Cardiac muscle cell (in vitro differentiated cells and primary cell): ENCODE measurements at regions not wholly inside any gene's neighbourhood (a gene's known extent, or its start where the extent isn't known, plus 50 kb on each side); places are given as distances from the start of the nearest gene placed in this dataset.

Source experiments
- DNase-seq, 2 donors: peaks; one replicate each; pipeline versions ENCODE4 v3.0.0 to v3.0.0-alpha.2; 2010 to 2017; ENCODE audit warnings: low read depth in 1 of 2, low spot score in 1 of 2
- H3K27ac ChIP-seq: fragments of 200-600 bp; sonication (generic); 2 replicates; pipeline ENCODE4 v1.5.1; 2016
- H3K27me3 ChIP-seq: fragments of 200-600 bp; sonication (generic); 2 replicates; pipeline ENCODE4 v1.6.0; 2016; ENCODE audit warnings: control low read depth
- H3K36me3 ChIP-seq: fragments of 200-600 bp; sonication (generic); 2 replicates; pipeline ENCODE4 v1.5.1; 2016; ENCODE audit warnings: control low read depth
- H3K4me1 ChIP-seq: fragments of 200-600 bp; sonication (generic); 2 replicates; pipeline ENCODE4 v1.8.1; 2017; ENCODE audit warnings: low read depth, mild to moderate bottlenecking, mixed run types
- H3K4me3 ChIP-seq: fragments of 200-600 bp; sonication (generic); 2 replicates; pipeline ENCODE4 v1.5.1; 2016; ENCODE audit warnings: mild to moderate bottlenecking
- H3K9me3 ChIP-seq: fragments of 200-600 bp; sonication (generic); 2 replicates; pipeline ENCODE4 v1.5.1; 2017; ENCODE audit warnings: low read depth, mild to moderate bottlenecking, control low read depth
- TF ChIP-seq, protein P1 (sequence below): IDR thresholded peaks from 2 replicates; pipeline ENCODE4 v1.5.1; 2012; ENCODE audit warnings: low read depth, mild to moderate bottlenecking, low read length

DNA sequence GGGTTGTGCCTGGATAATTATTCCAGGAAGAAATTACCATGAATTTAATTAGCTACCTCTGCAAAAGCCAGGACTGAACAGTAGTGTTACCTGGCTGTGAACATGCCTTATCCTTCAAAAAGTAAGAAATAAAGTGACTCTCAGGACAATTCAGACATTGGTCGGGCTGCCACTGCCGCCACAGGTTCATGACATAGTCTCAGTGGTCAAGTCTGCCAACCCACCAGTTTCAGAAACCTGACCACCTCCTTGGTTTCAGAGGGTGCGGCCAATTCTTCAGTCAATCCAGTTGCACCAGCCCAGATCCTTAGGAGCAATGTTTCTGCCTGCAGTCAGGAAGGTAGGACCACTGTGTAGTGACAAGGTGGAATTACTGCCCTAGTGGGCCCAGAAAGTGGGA is 593.1 kb upstream of the DAB2 start:
- H3K36me3 ChIP-seq = no peaks in the 10 kb centered on the region
- no peaks in the 10 kb centered on the region for H3K9me3 ChIP-seq
- no peak overlapping the region for H3K27ac ChIP-seq
- DNase-seq = no peak
- H3K4me3 ChIP-seq = no peak overlapping the region
- no peaks in the 10 kb centered on the region for H3K4me1 ChIP-seq
- TF ChIP-seq, protein P1, sequence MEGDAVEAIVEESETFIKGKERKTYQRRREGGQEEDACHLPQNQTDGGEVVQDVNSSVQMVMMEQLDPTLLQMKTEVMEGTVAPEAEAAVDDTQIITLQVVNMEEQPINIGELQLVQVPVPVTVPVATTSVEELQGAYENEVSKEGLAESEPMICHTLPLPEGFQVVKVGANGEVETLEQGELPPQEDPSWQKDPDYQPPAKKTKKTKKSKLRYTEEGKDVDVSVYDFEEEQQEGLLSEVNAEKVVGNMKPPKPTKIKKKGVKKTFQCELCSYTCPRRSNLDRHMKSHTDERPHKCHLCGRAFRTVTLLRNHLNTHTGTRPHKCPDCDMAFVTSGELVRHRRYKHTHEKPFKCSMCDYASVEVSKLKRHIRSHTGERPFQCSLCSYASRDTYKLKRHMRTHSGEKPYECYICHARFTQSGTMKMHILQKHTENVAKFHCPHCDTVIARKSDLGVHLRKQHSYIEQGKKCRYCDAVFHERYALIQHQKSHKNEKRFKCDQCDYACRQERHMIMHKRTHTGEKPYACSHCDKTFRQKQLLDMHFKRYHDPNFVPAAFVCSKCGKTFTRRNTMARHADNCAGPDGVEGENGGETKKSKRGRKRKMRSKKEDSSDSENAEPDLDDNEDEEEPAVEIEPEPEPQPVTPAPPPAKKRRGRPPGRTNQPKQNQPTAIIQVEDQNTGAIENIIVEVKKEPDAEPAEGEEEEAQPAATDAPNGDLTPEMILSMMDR = no peak
- H3K27me3 ChIP-seq = no peaks in the 10 kb centered on the region

DNA sequence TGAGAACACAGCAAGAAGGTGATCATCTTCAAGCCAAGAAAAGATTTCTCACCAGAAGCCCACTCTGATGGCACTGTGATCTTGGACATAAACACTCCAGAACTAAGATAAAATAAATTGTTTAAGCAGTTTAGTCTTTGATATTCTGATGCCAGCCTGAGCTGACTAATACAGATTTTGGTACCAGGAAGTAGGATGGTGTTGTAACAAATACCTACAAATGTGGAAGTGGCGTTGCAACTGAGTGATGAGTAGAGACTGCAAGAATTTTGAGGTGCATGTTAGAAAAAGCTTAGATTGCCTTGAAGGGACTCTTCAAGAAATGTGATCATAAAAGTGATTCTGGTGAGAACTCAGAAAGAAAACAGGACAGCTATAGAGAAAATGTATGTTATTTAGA is 592.4 kb upstream of the DAB2 start:
- Histone ChIP-seq H3K9me3 (no peaks in the 10 kb centered on the region), H3K27me3 (no peaks in the 10 kb centered on the region), H3K4me1 (no peaks in the 10 kb centered on the region), H3K4me3 (no peak overlapping the region), H3K36me3 (no peaks in the 10 kb centered on the region), H3K27ac (no peak overlapping the region)
- TF ChIP-seq, protein P1 = no peak
- no peak for DNase-seq

DNA sequence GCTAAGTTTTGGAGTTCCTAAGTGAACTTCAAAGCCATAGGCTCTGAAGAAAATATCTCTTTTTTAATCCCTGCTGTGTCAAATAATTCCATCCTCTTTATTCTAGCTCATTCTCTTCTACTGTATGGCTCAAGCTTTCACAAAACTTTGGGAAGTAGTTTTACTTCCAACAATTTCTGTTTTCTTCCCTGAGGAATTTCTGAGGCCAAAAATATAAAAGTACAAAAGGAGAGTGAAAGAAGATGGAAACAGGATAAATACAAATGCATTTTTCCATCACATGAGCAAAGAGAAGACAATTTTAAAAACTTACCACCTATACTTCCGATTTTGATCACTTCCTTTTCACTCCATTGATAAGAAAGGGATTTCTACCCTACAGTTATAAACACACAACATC is 585.7 kb upstream of the DAB2 start:
- Histone ChIP-seq H3K36me3 (no peaks in the 10 kb centered on the region), H3K4me3 (no peak overlapping the region), H3K9me3 (no peaks in the 10 kb centered on the region), H3K27me3 (no peaks in the 10 kb centered on the region), H3K27ac (no peak overlapping the region), H3K4me1 (no peaks in the 10 kb centered on the region)
- DNase-seq = no peak
- TF ChIP-seq, protein P1 = no peak

DNA sequence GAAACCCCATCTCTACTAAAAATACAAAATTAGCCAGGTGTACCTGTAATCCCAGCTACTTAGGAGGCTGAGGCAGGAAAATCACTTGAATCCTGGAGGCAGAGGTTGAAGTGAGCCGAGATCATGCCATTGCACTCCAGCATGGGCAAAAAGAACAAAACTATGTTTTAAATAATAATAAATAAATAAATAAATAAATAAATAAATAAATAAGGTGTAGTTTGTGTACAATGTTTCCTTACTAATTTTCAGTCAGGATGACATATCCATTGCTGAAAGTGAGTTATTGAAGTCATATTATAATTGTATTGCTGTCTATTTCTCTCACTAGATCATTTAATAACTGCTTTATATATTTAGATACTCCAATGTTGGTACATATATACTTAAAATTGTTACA is 581.5 kb upstream of the DAB2 start:
- DNase-seq = no peak
- Histone ChIP-seq H3K9me3 (no peaks in the 10 kb centered on the region), H3K4me3 (no peak overlapping the region), H3K27me3 (no peaks in the 10 kb centered on the region), H3K4me1 (no peaks in the 10 kb centered on the region), H3K27ac (no peak overlapping the region), H3K36me3 (no peaks in the 10 kb centered on the region)
- TF ChIP-seq, protein P1 = no peak

DNA sequence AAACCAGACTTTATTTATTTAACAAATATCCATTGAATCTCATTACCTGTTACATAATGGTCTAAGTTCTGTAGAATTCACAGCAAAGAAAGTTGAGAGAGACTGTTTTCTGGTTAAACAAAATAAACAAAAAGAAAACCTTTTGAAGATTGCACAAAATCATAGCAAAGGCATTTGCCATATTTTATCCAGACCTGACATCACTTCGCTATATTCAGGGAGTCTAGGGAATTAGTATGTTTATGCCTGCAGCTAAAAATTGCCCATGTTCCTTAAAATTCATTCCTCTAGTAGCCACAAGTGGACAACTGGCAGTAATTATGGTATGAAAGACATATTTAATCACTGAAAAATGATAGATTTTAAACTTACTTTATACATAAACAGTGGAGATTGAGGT is 577.0 kb upstream of the DAB2 start:
- H3K27ac ChIP-seq = no peak overlapping the region
- H3K27me3 ChIP-seq = no peaks in the 10 kb centered on the region
- H3K4me3 ChIP-seq = no peak overlapping the region
- no peaks in the 10 kb centered on the region for H3K9me3 ChIP-seq
- TF ChIP-seq, protein P1 = no peak
- no peaks in the 10 kb centered on the region for H3K4me1 ChIP-seq
- no peak for DNase-seq
- H3K36me3 ChIP-seq = no peaks in the 10 kb centered on the region

DNA sequence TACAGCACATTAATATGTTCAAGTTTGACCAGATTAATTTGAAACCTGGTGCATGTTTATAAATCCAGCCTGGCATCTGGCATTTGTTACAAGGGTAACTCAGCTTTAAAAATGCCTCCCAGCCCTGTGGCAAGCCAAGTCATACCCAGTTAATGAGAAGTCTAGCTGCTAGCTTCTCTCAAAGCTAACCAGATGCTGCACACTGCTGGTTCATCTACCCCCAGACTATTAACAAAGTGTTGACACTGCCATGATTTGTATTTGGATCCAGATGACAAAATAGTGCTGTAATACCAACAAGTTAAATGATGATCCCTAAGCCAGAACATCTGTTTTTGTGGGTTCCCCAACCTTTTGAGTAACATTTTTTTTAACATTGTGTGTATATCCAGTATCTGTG is 573.7 kb upstream of the DAB2 start:
- Histone ChIP-seq H3K36me3 (no peaks in the 10 kb centered on the region), H3K27ac (no peak overlapping the region), H3K27me3 (no peaks in the 10 kb centered on the region), H3K9me3 (no peaks in the 10 kb centered on the region), H3K4me3 (no peak overlapping the region), H3K4me1 (no peaks in the 10 kb centered on the region)
- DNase-seq = no peak
- TF ChIP-seq, protein P1 = no peak
